Mucosa of rectum (tissue), 2 donors: ENCODE measurements at regions not wholly inside any gene's neighbourhood (a gene's known extent, or its start where the extent isn't known, plus 50 kb on each side); places are given as distances from the start of the nearest gene placed in this dataset.

ENCODE experiments used
- H3K27ac ChIP-seq, 2 donors: one replicate each; pipeline ENCODE4 v1.7.0; 2013; ENCODE audit warnings: inconsistent platforms in 2 of 2, low read depth in 2 of 2, low read length in 2 of 2
- H3K27me3 ChIP-seq, 2 donors: one replicate each; pipeline ENCODE4 v1.7.0; 2013; ENCODE audit warnings: low read length in 2 of 2; ENCODE audit not compliant: control insufficient read depth in 2 of 2, insufficient read depth in 2 of 2
- H3K36me3 ChIP-seq, 2 donors: one replicate each; pipeline ENCODE4 v1.7.0; 2013; ENCODE audit warnings: low read length in 2 of 2; ENCODE audit not compliant: control insufficient read depth in 2 of 2, insufficient read depth in 2 of 2
- H3K4me1 ChIP-seq, 2 donors: one replicate each; pipeline ENCODE4 v1.7.0; 2013; ENCODE audit warnings: low read length in 2 of 2, mild to moderate bottlenecking in 1 of 2; ENCODE audit not compliant: control insufficient read depth in 2 of 2, insufficient read depth in 2 of 2
- H3K4me3 ChIP-seq, 2 donors: one replicate each; pipeline ENCODE4 v1.7.0; 2013; ENCODE audit warnings: low read length in 2 of 2
- H3K9ac ChIP-seq, 2 donors: one replicate each; pipeline ENCODE4 v1.7.0; 2013; ENCODE audit warnings: low read length in 2 of 2, low read depth in 1 of 2, mild to moderate bottlenecking in 1 of 2
- H3K9me3 ChIP-seq, 2 donors: one replicate each; pipeline ENCODE4 v1.7.0; 2013; ENCODE audit warnings: low read length in 2 of 2; ENCODE audit not compliant: control insufficient read depth in 2 of 2
- donor health status: healthy.
- donor health status: Normal muscosa, but diverticular disease.

DNA sequence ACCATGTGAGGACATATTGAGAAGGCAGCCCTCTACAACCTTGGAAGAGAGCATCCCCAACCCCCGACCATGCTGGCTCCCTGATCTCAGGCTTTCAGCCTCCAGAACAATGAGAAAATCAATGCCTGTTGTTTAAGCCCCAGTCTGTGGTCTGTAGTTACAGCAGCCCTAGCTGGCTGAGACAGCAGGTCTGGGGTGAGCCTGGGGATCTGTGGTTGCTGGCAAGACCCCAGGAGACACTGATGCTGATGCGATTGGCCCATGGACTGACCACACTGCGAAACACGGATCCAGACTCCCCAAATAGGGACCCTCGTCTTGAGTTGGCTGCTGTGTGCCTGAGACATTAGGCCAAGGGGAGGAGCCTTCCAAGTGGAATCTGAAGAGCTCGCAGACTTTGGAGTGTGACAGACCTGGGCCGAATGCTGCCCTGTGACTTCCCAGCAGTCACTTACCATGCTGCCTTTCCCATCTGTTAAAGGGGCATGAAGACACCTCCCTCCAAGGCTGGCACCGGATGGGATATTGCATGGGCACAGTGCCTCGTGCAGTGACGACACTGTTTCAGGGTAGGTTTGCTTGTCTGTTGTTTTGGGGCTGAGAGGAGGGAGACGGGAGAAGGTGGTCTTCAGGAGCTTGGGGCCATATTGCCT lies 147.8 kb upstream of the RPL38 start:
- peaks cover 0 to 7% of the 10 kb centered on the region in 2 donors for H3K27me3 ChIP-seq
- H3K4me3 ChIP-seq = no peak overlapping the region
- H3K9me3 ChIP-seq = no peaks in the 10 kb centered on the region
- no peaks in the 10 kb centered on the region for H3K4me1 ChIP-seq
- no peak overlapping the region for H3K27ac ChIP-seq
- no peak overlapping the region for H3K9ac ChIP-seq
- H3K36me3 ChIP-seq = no peaks in the 10 kb centered on the region

DNA sequence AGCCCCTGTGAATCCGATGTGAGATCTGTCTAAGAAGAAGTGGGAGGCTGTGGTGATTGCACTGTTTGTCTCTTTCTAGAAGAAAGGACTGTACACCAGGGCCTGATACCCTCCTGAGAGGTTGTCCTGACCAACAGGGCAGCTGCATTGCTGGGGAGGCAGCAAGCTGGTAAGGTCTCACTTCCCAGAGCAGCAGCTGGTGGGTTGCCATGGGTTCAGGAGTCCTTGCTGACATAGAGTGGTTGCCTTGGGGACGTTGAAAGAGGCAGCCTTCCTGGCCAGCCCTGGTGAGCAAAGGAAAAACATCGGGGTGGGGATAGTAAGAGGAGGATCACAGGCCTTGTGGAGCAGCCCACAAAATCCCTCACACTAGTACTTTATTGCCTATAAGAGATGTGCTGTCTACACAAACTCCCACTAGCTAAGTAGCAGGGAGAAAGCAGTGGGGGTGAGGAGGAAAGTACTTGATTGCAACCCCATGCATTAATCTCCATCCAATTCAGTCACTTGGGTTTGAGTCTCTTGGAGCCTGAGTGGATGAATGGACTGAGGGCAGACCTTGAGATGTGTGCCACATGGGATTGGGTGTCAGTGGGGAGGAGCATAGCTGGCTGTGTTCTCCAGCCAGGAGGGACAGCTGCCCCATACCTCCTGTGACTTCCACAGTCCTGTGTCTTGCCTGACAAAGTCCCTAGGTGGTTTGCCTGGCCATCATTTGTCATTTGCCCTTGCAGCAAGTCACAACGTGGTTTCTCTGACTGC lies 143.8 kb upstream of the RPL38 start:
- no peak overlapping the region for H3K4me3 ChIP-seq
- no peak overlapping the region for H3K9ac ChIP-seq
- peaks cover 0 to 7% of the 10 kb centered on the region in 2 donors for H3K27me3 ChIP-seq
- H3K9me3 ChIP-seq = no peaks in the 10 kb centered on the region
- no peaks in the 10 kb centered on the region for H3K36me3 ChIP-seq
- H3K27ac ChIP-seq = no peak overlapping the region
- H3K4me1 ChIP-seq = no peaks in the 10 kb centered on the region

DNA sequence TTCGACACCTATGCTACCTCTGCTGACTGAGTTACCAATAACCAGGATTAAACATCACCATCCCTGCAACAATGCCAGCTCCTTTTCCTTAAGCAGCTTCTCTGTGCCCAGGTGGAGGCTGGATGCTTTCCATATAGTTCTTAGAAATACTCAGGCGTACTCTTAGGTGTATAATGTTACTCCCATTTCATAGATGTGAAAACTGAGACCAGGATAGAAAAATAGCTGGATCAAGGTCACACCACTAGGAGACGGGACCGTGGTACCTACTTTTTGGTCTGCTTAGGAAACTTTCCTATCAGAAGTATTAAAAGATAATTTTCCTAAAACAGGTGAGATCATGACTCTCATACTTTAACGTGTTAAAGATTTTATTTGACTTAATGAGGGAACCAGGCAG lies 141.7 kb upstream of the RPL38 start:
- H3K9ac ChIP-seq = no peak overlapping the region
- H3K27ac ChIP-seq = no peak overlapping the region
- no peaks in the 10 kb centered on the region for H3K36me3 ChIP-seq
- no peak overlapping the region for H3K4me3 ChIP-seq
- no peaks in the 10 kb centered on the region for H3K4me1 ChIP-seq
- no peaks in the 10 kb centered on the region for H3K9me3 ChIP-seq
- H3K27me3 ChIP-seq = peaks cover 0 to 7% of the 10 kb centered on the region in 2 donors

DNA sequence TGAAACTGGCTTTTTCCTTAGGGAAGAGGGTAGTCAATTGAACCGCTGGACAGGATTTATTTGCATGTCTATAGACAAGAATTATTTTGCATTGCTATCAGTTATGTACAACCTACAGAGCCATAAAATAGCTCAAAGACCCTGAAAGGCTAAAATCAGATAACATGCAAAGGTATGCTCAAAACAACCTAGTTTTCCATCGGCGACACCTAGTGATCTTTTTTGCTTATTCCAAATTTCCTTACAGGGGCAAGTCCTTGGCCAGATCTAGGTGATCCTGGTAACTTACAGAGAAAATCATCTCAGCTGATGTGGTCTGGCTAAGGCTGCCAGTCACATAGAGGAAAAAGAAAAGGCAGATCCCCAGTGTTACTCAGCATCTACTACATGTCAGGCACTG lies 141.2 kb upstream of the RPL38 start:
- no peak overlapping the region for H3K4me3 ChIP-seq
- no peak overlapping the region for H3K27ac ChIP-seq
- no peaks in the 10 kb centered on the region for H3K36me3 ChIP-seq
- H3K9me3 ChIP-seq = no peaks in the 10 kb centered on the region
- H3K9ac ChIP-seq = no peak overlapping the region
- no peaks in the 10 kb centered on the region for H3K4me1 ChIP-seq
- H3K27me3 ChIP-seq = peaks cover 0 to 7% of the 10 kb centered on the region in 2 donors

DNA sequence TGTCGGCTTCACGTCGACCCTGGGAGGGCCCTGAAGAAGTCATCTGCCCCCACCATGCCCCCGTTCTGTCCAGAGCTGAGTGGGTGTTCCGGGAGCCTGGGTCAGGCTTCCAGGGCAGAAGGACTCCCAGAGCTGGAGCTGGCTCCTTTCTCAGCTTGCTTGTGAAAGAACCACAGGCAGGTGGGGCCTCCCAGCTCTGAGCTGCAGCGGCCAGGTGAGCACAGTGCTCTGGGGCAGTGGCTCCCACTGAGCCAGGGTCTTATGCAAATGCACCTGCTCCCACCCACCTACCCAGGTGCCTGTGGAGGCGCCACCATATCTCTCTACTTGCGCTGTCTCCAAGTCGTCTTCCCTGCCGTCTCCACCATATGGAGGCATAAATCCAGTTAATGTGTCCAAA lies 140.0 kb upstream of the RPL38 start:
- Histone ChIP-seq H3K27me3 (peaks cover 0 to 7% of the 10 kb centered on the region in 2 donors), H3K9me3 (no peaks in the 10 kb centered on the region), H3K4me3 (no peak overlapping the region), H3K9ac (no peak overlapping the region), H3K36me3 (no peaks in the 10 kb centered on the region), H3K27ac (no peak overlapping the region), H3K4me1 (no peaks in the 10 kb centered on the region)

DNA sequence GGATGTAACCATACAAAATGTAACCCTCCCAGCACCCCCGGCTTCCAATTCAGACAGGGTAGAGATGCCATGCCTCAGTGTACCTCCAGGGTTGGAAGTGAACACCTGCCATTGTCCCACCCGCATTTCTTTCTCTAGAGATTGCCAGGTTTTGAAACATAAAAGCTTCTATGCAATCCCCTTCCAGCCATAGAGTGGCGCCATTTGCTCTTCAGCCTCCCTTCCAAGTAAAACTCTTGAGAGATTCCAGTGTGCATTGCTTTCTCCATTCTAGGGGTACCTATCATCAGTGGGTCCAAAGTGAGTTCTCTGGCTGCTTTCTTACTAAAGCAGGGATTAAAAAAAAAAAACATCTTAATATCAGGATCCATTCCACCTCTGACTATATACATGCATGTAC lies 133.1 kb upstream of the RPL38 start:
- H3K4me3 ChIP-seq = no peak overlapping the region
- H3K9me3 ChIP-seq = peaks cover 0 to 2% of the 10 kb centered on the region in 2 donors
- no peaks in the 10 kb centered on the region for H3K27me3 ChIP-seq
- H3K27ac ChIP-seq = no peak overlapping the region
- no peak overlapping the region for H3K9ac ChIP-seq
- H3K4me1 ChIP-seq = no peaks in the 10 kb centered on the region
- no peaks in the 10 kb centered on the region for H3K36me3 ChIP-seq

DNA sequence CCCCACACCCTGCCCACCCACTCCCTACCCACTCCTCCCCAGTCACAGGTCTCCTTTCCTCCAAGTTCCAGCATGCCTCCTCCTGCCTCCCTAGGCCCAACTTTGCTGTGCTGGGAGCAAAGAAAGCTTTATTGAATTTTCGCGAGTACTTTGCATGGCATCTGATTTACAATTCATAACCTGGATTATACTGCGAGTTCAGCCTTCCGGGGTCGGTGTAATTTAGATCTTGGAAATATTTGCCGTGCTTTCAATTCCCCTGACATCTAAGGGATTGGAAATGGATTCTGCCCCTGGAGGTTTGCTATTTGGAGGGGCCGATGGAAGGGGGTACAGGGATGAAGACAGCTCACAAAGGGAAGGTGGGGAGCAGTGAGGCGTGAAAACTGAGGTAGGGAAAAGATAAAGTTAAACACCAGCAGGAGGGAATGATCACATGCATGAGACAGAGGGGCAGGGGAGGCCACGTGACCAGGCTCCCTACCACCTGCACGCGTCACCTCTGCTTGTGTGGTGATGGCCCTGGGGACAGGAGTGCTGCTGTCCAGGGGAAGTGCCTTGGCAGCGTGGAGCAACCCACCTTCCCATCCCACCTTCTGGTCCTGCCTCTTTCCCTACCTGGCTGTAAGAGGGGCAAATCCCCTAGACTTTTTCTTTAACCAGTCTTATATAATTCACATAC lies 132.3 kb upstream of the RPL38 start:
- Histone ChIP-seq H3K4me1 (no peaks in the 10 kb centered on the region), H3K9ac (no peak overlapping the region), H3K9me3 (peaks cover 0 to 2% of the 10 kb centered on the region in 2 donors), H3K27me3 (no peaks in the 10 kb centered on the region), H3K27ac (no peak overlapping the region), H3K4me3 (no peak overlapping the region), H3K36me3 (no peaks in the 10 kb centered on the region)

DNA sequence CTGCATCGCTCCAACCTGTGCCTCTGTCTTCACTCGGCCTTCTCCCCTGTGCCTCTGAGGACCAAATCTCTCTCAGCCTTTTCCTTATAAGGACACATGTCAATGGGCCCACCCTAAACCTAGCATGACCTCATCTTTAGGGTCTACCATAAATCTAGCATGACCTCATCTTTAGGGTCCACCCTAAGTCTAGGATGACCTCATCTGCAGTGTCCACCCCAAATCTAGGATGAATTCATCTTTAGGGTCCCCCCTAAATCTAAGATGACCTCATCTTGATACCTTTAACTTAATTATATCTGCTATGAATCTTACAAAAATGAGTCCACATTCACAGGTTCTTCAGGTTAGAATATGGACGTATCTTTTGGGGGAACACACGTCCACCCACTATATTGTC lies 131.1 kb upstream of the RPL38 start:
- Histone ChIP-seq H3K4me1 (no peaks in the 10 kb centered on the region), H3K36me3 (no peaks in the 10 kb centered on the region), H3K27ac (no peak overlapping the region), H3K9me3 (peaks cover 0 to 2% of the 10 kb centered on the region in 2 donors), H3K4me3 (no peak overlapping the region), H3K9ac (no peak overlapping the region), H3K27me3 (peaks cover 0 to 3% of the 10 kb centered on the region in 2 donors)

DNA sequence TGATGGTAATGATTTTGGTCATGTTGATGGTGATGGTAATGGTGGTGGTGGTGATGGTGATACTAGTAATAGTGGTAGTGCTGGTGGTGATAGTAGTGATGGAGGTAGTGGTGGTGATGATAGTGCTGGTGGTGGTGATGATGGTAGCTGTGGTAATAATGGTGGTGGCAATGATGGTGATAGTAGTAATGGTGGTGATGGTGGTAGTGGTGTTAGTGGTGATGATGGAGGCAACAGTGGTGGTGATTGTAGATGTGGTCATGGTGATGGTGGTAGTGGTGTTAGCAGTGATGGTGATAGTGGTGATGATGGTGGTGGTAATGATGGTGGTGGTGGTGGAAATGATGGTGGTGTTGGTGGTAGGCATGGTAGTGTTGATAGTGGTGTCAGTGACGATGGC lies 127.0 kb upstream of the RPL38 start:
- Histone ChIP-seq H3K27ac (no peak overlapping the region), H3K36me3 (no peaks in the 10 kb centered on the region), H3K9me3 (no peaks in the 10 kb centered on the region), H3K27me3 (peaks cover 0 to 3% of the 10 kb centered on the region in 2 donors), H3K9ac (no peak overlapping the region), H3K4me1 (no peaks in the 10 kb centered on the region), H3K4me3 (no peak overlapping the region)

DNA sequence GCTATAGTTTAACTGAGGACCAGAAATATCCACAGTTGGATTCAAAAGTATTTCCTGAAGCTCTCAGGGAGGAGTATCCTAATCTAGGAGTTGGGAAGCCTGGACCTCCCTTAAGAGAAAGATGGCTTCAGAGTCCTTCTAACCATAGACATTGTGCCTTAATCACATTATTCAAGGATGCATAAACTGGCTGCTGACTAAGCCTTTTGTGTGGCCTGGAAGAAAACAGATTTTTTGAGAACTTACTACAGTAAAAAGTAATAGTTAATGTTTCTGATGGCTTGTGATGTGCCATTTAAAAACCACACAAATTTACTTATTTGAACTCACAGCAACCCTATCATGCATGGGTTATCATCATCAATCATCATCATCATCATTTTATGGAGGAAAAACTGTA lies 126.2 kb upstream of the RPL38 start:
- H3K27me3 ChIP-seq = peaks cover 0 to 4% of the 10 kb centered on the region in 2 donors
- no peak overlapping the region for H3K9ac ChIP-seq

More for the DNA sequence above, 126.2 kb upstream of the RPL38 start:
- no peaks in the 10 kb centered on the region for H3K36me3 ChIP-seq
- H3K4me3 ChIP-seq = no peak overlapping the region
- no peak overlapping the region for H3K27ac ChIP-seq
- no peaks in the 10 kb centered on the region for H3K4me1 ChIP-seq
- H3K9me3 ChIP-seq = no peaks in the 10 kb centered on the region
